GM12891 (cell line): ENCODE measurements at regions not wholly inside any gene's neighbourhood (a gene's known extent, or its start where the extent isn't known, plus 50 kb on each side); places are given as distances from the start of the nearest gene placed in this dataset.

ENCODE experiments used
- POLR2A ChIP-seq: IDR thresholded peaks from 2 replicates; pipeline ENCODE4 v1.6.1; 2011; ENCODE audit warnings: low read depth, low read length, control low read depth
- POLR2AphosphoS5 ChIP-seq: IDR thresholded peaks from 2 replicates; pipeline ENCODE4 v1.6.1; 2011; ENCODE audit warnings: low read depth, low read length, control low read depth
- TAF1 ChIP-seq: IDR thresholded peaks from 2 replicates; pipeline ENCODE4 v1.6.1; 2011; ENCODE audit warnings: low read depth, low read length, control low read depth

DNA sequence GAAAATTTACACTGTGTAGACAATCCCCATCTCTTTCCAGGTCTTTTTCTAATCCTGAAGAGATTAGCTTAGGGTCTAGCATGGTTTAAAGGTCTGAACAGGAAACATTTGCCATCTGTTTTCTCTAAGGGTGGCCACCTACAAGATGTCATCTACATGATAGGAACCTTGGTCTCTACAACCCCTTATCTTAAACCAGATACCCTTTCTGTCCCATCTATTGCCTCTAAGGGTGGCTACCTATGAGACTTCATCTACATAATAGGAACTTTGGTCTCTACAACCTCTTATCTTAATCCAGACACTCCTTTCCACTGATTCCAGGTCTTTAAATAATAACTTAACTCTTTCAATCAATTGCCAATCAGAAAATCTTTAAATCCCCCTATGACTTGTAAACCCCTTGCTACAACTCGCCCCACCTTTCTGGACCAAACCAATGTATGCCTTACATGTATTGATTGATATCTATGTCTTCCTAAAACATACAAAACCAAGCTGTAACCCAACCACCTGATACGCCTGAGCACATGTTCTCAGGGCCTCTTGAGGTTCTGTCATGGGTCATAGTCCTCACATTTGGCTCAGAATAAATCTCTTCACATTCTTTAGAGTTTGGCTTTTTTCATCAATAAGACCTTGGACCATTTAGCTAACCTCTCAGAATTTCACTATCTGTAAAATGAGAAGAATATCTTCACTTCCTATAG, 605.0 kb downstream of the TUSC7 start:
- no peak for TF ChIP-seq POLR2AphosphoS5
- no peak for TF ChIP-seq POLR2A
- TF ChIP-seq TAF1, result no peak
